Nucleus accumbens (tissue), 56 donors: ENCODE measurements at regions not wholly inside any gene's neighbourhood (a gene's known extent, or its start where the extent isn't known, plus 50 kb on each side); places are given as distances from the start of the nearest gene placed in this dataset.
"Not testable (repeated sequence)": the region's sequence is repeated elsewhere in the genome, so short reads cannot be mapped to it uniquely, and the experiment has no call there.

Source experiments
- DNase-seq, 56 donors: peaks; one replicate each; lab custom pipeline; 2025; lab: John Stamatoyannopoulos, UW

GRCh38 chr16:60078819-60079218, 1344.7 kb upstream of the GOT2 start:
- DNase-seq = not testable (repeated sequence)

- DNase-seq = no peak
Measured at GRCh38 chr16:60077861-60078260, 1343.7 kb upstream of the GOT2 start.

GRCh38 chr16:60074378-60074777, 1340.3 kb upstream of the GOT2 start:
- DNase-seq = no peak

DNA sequence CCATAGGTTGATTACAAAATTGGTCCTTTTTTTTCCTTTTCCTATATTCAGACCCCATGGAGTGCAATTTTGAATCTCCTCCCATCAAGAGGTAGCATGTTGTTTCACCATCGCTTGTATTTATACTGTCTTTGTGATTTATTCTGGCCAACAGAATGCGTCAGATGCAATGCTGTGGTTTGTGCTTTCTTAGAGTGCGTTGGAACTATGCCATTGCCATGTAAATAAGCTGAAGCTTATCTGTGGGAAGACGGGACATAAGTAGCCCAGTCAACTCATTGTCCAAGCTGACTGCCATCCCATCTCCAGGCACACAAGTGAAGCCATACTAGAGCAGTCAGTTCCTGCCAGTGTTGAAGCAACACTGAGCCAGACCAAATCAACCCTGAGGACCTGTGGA, 1339.3 kb upstream of the GOT2 start:
- DNase-seq = no peak

DNA sequence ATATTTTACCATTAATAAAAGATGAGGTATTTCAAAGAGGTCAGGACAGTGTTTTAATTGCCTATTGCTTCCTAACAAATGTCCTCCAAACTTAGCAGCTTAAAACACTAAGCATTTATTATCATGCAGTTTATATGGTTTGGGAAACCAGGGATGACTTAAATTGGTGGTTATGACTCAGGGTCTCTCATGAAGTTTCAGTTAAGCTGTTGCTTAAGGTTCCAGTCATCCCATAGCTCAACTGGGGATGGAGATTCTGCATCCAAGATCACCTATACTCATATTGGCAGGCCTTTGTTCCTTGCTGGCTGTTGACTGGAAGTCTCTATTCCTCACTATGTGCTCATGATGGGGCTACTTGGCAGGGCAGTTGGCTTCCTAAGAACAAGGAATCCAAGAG, 1329.9 kb upstream of the GOT2 start:
- no peak for DNase-seq

- no peak for DNase-seq
Measured at GRCh38 chr16:60061396-60061795, 1327.3 kb upstream of the GOT2 start.

- DNase-seq = no peak
Measured at GRCh38 chr16:60060731-60061130, 1326.6 kb upstream of the GOT2 start.

DNA sequence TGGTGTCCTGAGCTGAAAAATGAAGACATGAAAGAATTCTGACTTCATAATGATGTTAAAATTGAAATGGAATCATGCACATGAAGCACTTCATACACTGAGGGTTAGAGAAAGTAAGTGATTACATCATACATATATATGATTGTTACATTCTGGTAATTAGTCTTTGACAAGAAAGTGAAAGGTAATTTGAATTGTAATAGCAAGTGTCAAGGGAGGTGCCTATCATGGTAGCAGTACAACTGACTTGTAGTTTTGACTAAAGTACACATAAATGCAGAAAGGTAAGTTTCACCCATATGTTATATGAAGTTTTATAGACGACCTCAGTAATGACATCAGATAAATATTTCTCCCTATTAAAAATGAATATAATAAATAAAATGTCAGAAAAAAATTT, 1325.0 kb upstream of the GOT2 start:
- DNase-seq = no peak

GRCh38 chr16:60041671-60042070, 1307.6 kb upstream of the GOT2 start:
- DNase-seq = no peak

DNA sequence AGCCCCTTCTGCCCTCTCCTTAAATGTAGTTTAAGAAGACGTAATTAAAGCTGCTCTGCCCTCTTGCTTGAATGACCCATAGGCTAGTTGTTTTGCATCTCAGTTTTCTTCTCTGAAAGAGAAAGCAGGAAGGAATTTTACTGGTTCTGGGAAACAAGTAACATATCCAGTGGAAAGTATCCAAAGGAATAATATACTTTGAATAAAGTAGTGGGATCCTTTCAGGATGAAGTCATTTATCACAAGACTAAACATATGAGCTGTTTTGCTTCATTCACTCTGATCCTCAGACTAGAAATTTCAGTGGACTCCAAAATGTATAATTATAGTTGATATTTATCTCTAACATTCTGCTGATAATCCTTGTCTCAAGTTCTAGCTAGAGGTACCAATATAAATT, 1297.6 kb upstream of the GOT2 start:
- DNase-seq = no peak

DNA sequence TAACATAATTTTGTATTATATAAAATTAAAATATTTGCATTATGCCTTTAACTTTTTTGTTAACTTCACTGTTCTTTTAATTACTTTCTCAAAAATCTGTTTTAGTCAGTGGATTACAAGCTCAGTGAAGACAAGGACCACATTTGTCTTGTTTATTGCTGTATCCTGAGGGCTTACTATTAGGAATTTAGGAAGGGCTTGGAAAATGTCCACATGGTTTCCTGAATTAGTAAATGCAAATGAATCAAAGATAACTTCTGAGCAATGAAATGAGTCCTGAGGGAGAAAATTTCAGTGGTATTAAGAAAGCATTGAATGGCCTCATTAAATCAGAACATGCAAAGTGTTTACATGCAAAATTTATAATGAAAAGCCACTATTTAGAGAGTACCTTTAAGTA, 1293.2 kb upstream of the GOT2 start:
- DNase-seq = no peak

DNA sequence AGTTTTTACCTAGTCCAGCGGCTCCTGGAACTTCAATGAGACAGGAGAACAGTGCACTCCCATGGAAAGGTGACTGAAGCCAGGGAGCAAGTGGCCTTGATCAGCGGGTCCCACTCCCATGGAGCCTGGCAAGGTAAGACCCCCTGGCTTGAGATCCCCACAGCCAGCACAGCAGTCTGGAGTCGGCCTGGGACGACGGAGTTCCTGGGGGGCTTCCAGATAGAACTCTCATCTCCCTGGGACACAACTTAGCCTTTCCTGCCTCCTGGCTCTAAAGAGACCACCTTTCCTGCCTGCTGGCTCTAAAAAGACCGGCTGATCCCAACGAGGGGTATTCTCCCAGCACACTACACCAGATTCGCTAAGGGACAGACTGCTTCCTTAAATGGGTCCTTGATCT, 1279.0 kb upstream of the GOT2 start:
- no peak for DNase-seq

GRCh38 chr16:60001523-60001922, 1267.4 kb upstream of the GOT2 start:
- no peak for DNase-seq

- no peak for DNase-seq
Measured at GRCh38 chr16:59997706-59998105, 1263.6 kb upstream of the GOT2 start.

DNA sequence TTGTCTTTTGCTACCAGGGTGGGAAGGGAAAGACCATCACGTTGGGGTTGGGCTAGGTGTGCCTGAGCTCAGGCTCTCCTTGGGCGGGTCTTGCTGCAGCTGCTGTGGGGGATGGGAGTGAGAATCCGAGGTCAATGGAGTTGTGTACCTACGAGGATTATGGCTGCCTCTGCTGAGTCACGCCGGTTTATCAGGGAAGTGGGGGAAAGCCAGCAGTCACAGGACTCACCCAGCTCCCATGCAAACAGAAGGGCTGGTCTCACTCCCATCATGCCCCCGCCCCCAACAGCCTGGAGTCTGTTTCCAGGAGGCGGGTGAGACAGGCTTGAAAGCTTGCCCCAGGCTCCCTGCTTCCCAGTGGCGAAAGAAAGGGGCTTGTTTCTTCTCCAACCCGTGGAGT, 1259.0 kb upstream of the GOT2 start:
- DNase-seq = no peak

DNA sequence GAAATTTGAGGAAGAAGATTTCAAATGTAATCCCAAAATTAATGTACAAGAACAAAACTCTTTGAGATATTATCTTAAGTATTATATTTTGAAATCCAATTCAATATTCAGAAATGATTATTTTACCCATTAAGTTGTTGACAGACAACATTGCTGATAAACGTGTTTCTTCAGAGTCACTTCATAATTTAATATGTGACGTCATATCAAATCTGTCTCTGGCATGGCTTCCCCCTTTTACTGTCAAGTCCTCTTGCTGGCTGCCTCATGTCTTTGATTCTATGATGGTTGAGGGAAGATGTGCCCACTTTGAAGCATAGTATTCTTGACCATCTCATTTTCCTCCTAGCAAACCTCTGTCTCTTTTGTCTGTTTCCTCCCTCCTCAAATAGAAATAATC, 1257.1 kb upstream of the GOT2 start:
- DNase-seq = no peak

GRCh38 chr16:59988591-59988990, 1254.5 kb upstream of the GOT2 start:
- no peak for DNase-seq

DNA sequence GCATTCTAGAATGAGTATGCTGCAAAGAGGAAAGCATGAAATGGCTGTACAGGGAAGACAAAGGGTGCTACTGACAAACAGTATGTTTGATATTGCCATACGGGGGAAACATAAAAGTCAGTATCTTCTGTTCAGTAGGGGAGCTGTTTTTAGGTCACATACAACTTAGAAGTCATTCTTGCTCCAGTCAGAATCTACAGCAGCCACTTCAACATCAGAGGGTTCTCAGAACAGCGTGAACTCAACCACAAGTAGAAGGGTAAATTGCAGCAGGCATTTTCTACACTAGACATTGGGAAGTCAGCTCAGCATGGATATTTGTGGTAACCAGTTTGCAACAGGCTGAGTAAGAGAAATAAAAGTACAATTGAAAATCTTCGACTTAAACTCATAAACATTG, 1241.8 kb upstream of the GOT2 start:
- DNase-seq = no peak

GRCh38 chr16:59973966-59974365, 1239.8 kb upstream of the GOT2 start:
- DNase-seq = no peak

DNA sequence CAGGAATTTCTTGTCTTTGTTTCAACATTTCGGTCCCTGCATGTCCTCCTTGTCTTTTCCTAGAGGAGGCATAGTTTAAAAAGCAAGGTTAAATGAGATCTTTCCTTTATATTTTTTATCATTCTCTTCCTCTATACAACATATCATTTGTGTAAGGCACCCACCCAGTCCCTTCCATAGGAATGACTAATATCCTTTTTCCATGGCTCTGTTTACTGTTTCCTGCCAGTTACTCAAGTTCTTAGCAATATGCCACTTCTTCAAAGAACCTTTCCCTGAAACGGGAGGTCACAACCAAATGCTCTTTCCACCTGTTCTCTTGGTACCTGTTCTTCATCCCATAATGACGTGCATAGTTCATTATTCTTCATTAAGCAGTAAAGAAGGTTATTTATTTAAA, 1237.1 kb upstream of the GOT2 start:
- no peak for DNase-seq

DNA sequence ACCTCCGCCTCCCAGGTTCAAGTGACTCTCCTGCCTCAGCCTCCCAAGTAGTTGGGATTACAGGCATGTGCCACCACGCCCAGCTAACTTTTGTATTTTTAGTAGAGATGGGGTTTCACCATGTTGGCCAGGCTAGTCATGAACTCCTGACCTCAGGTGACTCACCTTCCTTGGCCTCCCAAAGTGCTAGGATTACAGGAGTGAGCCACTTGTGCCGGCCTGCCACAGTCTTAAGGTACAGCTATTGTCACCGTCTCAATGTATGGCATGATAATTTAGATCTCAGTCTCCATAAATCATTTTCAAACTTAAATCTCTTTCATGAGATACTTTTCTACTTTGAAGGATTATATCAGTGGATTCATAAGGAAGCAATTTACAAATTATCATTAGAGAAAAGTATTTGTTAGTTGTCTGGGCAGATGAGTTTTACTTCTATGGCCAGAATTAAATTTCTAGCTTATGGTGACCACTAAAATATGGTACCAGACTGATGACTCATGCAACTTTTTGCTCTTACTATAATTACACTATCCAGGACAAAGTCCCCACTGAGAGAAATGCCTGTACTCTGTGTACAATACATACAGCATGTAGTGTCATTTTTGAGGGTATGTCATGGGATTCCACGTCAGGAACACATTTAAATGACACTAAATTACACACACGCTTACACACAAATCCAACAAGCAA, 1230.3 kb upstream of the GOT2 start:
- no peak for DNase-seq

GRCh38 chr16:59959311-59959710, 1225.2 kb upstream of the GOT2 start:
- DNase-seq = no peak

DNA sequence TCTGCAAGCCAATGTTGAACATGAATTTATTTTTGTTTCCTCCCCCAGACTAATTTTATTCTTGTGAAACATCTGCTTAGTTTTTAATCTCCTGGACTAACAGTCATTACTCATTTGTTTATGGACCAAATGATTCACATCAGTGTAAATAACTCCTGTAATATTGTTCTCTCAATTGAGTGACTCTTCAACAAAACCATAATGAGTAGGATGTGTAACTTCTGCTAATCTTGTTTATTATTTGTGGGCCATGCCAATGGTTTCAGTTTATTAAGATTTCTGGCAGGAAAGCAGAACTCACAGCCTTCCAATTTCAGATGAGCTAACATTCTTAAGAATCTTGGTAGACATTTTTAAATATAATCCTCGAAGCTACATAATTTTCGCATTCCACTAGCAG, 1216.3 kb upstream of the GOT2 start:
- no peak for DNase-seq
